Inferior parietal cortex (tissue), 1 donor: ENCODE measurements at regions not wholly inside any gene's neighbourhood (a gene's known extent, or its start where the extent isn't known, plus 50 kb on each side); places are given as distances from the start of the nearest gene placed in this dataset.

Source experiments
- DNase-seq: peaks from one replicate; pipeline ENCODE4 v3.0.0-alpha.2; 2016; ENCODE audit errors: extremely low spot score

GRCh38 chr2:120674246-120675170 lies 61.2 kb upstream of the GLI2 start:
- DNase-seq = no peak

DNA sequence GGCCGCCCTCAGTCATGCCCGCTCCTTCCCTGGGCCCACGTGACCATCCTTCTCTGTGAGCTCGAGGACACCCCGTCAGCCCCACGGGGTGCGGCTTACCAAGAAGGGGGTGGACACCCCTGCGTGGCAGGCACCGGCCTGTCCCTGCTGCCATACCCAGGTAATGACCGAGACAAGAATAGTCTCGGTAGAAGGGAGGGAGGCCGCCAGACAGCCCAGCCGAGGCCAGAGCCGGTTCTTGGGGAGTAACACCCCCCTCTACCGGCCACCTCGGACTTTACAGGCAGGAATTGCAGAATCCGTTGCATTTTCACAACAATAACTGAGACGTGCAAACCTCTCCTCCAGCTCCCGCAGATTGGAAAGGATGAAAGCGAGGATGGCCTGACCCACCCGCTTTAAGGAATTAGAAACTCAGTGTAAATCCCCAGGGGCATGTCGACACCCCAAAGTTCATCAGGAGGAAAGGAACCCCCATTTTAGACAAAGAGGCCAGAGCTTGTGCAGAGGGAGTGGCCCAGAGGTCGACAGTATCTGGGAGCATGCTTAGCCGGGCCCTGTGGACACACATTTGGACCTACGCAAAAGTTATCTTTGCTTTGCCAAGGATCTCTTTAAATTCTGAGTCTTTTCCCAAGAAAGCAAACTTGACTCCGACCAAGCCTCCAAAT lies 60.1 kb upstream of the GLI2 start:
- peak; percentile 26 for DNase-seq

GRCh38 chr2:120677221-120677620 lies 58.4 kb upstream of the GLI2 start:
- DNase-seq = no peak

- DNase-seq = no peak
Measured at GRCh38 chr2:120677696-120678247, 57.9 kb upstream of the GLI2 start.

DNA sequence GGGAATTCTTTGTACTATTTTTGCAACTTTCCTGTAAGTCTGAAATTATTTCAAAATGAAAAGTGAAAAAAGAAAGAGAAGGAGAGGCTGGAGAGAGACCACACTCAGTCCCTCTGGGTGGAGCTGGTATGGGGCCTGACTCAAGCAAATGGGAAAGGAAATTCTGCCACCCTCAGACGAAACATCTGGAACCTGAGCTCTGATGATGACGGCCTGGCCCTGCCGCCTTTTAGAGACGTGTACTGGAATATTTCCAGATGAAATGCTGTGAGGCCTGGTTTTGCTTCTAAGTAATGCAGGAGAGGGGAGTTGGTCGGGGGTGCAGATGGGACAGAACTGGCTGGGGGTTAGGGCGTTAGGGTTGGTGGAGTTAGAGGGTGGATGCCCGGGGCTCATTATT lies 57.4 kb upstream of the GLI2 start:
- no peak for DNase-seq

DNA sequence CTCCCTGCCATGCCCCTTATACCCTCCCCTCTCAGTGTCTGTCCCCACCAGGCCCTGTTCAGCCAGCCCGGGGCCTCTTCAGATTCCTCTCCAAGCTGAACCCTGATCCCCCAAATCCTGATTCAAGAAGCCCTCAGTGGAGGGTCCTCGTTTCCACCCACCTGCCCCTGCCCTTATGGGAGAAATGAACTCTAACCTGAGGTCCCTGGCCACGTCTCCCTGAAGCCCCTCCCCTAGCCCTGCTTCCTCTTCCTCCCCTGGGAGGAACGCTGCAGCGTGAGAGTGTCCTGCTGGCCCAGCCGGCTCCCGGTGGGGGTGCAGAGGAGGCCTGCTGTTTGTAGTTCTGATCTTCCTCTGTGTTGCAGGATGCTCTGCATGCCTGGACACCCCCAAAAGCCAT lies 56.7 kb upstream of the GLI2 start:
- DNase-seq = no peak

GRCh38 chr2:120679526-120679925 lies 56.1 kb upstream of the GLI2 start:
- no peak for DNase-seq

GRCh38 chr2:120680136-120680761 lies 55.4 kb upstream of the GLI2 start:
- peak; percentile 92 for DNase-seq

DNA sequence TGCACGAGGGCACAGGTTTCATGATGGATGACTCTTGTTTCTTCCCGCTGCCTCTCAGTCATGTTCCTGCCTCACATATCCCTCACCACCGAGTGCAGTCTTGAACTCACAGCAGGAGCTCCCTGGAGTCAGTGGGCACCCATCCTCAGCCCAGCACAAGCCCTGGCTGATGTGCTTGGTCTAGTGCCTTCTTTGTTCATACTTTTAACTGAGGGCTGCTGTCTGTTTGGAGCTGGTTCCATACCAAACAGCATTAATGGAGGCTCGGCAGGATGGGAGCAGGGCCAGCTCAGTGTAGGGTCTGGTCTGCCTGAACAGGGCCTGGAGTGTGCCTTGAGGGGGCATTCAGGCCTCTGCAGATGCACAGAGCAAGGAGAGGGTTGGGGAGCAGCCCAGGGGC lies 54.5 kb upstream of the GLI2 start:
- DNase-seq = no peak

GRCh38 chr2:120681696-120682288 lies 53.9 kb upstream of the GLI2 start:
- DNase-seq = no peak

- DNase-seq = no peak
Measured at GRCh38 chr2:120682654-120683053, 53.0 kb upstream of the GLI2 start.

DNA sequence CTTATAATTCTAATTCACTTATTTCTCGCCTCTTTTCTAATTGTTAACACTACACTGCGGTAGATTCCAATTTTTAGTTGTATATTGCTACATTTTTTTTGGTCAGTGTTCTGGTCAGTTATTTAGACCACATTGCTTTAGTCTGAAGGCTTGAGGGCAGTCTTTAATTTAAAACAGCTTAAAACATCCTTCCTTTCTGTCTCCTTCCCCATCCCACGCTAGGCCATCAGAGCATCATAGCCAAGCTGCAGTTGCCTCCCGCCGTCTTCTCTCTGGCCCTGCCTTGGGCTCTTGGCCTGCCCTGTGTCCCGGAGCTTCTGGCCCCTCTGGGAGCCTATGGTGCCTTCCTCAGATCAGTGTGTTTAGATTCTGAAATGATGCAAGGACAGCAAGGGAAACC lies 52.6 kb upstream of the GLI2 start:
- no peak for DNase-seq

GRCh38 chr2:120683701-120684100 lies 52.0 kb upstream of the GLI2 start:
- no peak for DNase-seq

DNA sequence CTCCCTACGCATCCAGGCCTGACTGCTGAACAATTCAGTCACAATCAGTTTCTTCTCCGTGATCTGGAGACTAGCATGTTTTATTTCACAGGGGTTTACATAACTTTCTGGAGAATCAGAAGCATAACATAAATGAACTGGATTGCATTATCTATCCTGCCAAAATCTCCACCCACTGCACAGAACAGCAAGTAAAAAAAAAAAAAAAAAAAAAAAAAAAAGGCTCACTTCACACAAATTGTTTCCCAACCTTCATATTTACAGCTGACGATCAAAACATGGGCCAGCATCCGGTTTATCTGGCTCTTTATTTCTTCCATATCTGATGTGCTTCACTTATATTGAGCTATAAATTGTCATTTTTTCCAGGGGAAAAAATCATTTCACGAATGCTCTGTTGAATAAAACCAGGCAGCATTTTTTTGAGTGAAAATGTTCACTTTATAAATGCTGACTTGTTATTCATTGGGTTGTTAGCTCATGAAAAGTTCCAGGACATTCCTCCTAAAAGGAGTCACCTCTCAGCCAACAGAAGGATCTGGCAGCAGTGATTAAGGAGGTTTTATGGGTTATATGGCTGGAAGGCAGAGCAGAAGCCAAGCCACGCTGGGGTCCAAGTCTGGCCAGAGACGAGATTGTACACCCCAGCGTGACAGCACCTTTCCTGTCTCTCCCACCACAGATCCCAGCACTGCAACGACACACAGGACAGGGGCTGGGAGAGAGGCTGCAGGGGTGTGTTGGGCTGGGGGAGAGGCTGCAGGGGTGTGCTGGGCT lies 51.2 kb upstream of the GLI2 start:
- no peak for DNase-seq

DNA sequence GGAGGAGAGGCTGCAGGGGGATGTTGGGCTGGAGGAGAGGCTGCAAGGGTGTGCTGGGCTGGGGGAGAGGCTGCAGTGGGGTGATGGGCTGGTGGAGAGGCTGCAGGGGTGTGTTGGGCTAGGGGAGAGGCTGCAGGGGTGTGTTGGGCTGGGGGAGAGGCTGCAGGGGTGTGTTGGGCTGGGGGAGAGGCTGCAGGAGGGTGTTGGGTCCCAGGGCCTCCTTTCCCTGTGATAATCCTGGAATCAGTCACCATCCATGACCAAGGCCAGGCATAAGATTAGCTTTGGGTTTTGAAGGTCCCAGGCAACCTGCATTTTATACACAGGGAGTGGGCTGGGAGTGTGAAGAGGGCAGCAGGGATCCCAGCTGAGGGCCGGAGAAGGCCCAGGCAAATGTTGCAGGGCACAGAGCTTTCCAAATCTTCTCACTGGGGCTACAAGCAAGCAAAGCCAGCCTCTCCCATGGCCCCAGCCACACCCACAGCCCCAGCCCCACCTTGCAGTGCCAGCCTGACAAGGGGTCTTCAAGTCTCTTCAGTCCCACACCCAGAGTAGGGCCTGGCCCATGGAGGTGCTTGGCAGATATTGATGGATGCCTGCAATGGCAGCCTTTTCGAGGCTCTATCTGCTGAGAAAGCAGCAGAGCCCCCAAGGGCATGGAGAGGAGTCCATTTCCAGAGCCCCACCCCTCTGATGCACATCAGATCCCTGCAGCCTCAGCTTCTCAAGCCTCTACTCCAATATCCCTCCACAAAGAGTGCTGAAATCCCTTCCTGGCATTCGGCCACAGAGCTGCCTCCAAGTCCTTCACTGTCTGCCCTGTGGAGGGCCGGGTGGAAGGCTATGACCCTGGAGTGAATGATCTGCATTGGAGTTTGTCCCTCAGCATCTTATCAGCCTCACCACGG lies 50.3 kb upstream of the GLI2 start:
- no peak for DNase-seq
